Fibroblast of skin of scalp (primary cell): ENCODE measurements at regions not wholly inside any gene's neighbourhood (a gene's known extent, or its start where the extent isn't known, plus 50 kb on each side); places are given as distances from the start of the nearest gene placed in this dataset.
A peak's percentile ranks its signal among the peaks of the same experiment; 100 is the strongest.

Source experiments
- DNase-seq: peaks from one replicate; pipeline ENCODE4 v3.0.0-alpha.2; 2013

- DNase-seq: no peak
Measured at GRCh38 chr12:58270966-58271705, 329.8 kb downstream of the ATP23 start.

GRCh38 chr12:58272461-58272860, 331.1 kb downstream of the ATP23 start:
- DNase-seq: no peak

GRCh38 chr12:58277231-58277630, 335.9 kb downstream of the ATP23 start:
- no peak for DNase-seq

GRCh38 chr12:58283553-58283952, 342.2 kb downstream of the ATP23 start:
- no peak for DNase-seq

DNA sequence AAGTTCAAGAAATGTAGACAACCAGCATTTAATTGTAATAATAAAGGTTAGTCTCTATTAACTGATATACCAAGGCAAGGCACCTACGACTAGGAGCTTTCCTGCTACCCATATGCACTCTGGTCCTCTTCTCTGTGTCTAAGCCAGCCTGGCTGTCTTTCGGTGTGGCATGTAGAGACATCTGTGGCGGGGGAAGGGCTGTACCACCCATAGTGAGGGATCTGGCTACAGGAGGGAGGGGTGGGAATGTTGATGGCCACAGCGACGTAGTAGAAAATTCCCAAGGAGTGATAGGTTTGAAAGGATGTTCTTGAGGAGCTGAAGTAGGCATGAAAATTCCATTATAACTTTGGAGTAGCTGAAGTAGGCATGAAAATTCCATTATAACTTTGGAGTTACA, 344.2 kb downstream of the ATP23 start:
- DNase-seq: peak; percentile 43

GRCh38 chr12:58286353-58286752, 345.0 kb downstream of the ATP23 start:
- no peak for DNase-seq

GRCh38 chr12:58288190-58288589, 346.8 kb downstream of the ATP23 start:
- peak; percentile 56 for DNase-seq

GRCh38 chr12:58291106-58291505, 349.7 kb downstream of the ATP23 start:
- DNase-seq: no peak

- DNase-seq: no peak
Measured at GRCh38 chr12:58293308-58293982, 352.1 kb downstream of the ATP23 start.

GRCh38 chr12:58295268-58295667, 353.9 kb downstream of the ATP23 start:
- no peak for DNase-seq

DNA sequence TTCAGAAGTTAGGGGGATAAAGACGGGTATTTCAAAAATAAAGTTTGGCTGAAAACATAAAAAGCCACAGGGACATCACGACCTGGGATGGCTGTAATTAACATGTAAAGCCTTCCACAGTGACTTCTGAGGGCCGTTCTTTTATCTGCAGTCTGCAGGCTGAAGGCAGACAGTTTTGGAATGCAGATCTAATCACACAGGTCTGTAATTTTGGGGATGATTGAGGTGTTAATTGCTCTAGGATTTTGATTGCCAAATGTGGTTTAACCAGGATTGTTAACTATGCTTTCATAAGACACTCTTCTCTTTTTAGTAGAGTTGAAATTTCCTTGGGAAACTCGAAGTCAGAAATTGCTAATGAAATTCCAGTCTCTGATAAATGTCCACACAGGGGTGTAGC, 355.5 kb downstream of the ATP23 start:
- no peak for DNase-seq

DNA sequence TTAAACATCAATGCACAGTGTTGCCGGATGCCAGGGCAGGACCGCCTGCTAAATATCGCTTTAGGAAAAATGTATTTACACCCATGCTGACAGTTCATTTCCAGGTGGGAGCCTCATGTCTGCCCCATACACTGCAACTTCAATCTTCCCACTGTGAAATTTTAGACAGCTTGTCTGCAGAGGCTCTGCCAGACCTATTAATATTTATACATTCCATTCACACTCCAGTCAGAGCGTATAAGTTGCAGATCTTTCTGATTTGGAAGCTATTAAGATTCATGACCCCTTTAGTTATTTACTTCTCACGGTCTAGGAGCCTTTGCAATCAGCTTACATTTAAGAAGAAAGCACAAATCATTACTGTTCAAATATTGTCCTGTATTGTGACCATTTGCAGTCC, 357.4 kb downstream of the ATP23 start:
- no peak for DNase-seq

- no peak for DNase-seq
Measured at GRCh38 chr12:58299371-58299770, 358.0 kb downstream of the ATP23 start.

GRCh38 chr12:58301038-58301729, 359.8 kb downstream of the ATP23 start:
- no peak for DNase-seq

DNA sequence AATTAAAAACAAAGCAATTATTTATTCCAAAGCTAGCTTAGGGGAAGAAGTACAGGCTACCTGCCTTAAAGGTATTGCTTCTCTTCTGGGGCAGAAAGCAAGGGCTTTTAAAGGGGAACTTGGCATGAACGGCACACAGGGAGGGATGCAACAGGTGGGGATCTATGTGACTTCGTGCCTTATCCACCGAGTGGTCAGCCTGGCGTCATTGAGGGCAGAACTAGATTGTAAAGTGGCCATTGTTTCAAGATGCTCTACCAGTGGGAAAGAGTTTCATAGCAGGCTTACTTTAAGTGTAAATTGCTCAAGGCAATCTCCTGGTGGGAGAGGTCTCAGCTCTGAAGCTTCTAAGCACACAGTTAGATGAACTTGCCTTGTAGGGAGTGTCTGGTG, 360.4 kb downstream of the ATP23 start:
- DNase-seq: no peak

GRCh38 chr12:58302487-58303011, 361.2 kb downstream of the ATP23 start:
- DNase-seq: no peak

GRCh38 chr12:58306266-58307000, 365.1 kb downstream of the ATP23 start:
- DNase-seq: no peak

DNA sequence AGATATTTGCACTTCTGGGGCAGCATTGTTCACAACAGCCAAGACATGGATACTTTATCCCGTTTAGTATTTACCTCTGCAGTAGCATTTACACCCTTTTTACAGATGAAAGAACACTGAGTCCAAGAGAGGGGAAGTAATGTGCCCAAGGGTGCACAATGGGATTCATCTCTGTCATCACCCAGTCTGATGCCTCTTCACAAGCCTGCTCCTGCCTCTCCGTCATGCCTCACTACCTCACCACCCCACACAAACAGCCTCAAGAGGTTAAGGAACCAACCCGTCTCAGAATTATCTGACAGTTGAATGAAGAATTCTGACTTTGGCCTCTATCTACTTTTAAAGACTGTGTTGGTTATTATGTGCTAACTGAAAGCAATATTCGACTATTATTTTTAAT, 368.4 kb downstream of the ATP23 start:
- no peak for DNase-seq

GRCh38 chr12:58310368-58310767, 369.0 kb downstream of the ATP23 start:
- peak; percentile 75 for DNase-seq

- peak; percentile 99 for DNase-seq
Measured at GRCh38 chr12:58310809-58311622, 369.6 kb downstream of the ATP23 start.

DNA sequence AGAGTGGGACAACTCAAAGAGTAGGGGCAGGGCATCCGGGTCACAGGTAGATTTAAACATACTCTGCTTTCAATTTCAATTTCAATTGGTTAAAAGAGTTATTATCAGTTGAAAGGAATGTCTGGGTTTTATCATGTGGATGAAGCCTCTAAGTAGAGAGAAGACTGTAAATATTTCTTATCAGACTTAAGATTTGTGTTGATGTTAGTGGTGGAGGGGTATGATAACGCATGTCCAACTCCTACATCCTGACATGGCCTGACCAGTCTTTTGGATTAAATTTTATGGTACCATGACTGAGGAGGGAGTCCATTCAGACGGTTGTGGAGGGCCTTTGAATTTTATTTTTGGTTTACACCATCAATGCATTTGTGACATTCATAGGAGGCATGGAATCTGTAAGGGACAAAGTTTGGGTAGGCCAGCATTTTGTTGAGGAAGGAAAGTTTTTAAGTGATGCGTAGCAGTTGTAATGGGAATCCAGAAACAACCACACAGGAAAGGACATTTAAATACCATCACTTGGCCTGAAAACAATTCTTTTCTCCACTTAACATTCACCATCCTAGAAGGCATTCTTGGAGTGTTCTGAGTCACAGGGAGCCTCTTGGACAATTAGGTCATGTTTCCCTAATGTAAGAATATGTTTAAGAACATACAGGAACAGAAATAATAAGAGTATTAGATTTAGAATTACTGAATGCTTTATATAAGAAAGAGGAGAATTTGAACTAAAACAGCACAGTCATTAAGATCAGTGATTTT, 371.9 kb downstream of the ATP23 start:
- DNase-seq: peak; percentile 93
